Neural cell (in vitro differentiated cells): ENCODE measurements at regions not wholly inside any gene's neighbourhood (a gene's known extent, or its start where the extent isn't known, plus 50 kb on each side); places are given as distances from the start of the nearest gene placed in this dataset.

Experiments
- CTCF ChIP-seq: fragments of 450-650 bp; IDR thresholded peaks from 2 replicates; pipeline ENCODE4 v1.5.1; 2014; ENCODE audit warnings: antibody characterized with exemption, mild to moderate bottlenecking, moderate library complexity; ENCODE audit not compliant: poor library complexity, severe bottlenecking
- EP300 ChIP-seq: fragments of 450-650 bp; conservative IDR thresholded peaks from 2 replicates; pipeline ENCODE4 v1.6.1; 2014; ENCODE audit warnings: antibody characterized with exemption, mild to moderate bottlenecking, moderate library complexity; ENCODE audit not compliant: poor library complexity, severe bottlenecking
- EZH2 ChIP-seq: fragments of 200-600, 300-800 bp; shearing (Covaris generic), sonication (generic); IDR thresholded peaks from 2 replicates; pipeline ENCODE4 v1.6.1; 2014; ENCODE audit warnings: antibody characterized with exemption, low read length, borderline replicate concordance, mild to moderate bottlenecking; ENCODE audit not compliant: insufficient read depth, poor library complexity, severe bottlenecking
- POLR2AphosphoS5 ChIP-seq: IDR thresholded peaks from 2 replicates; pipeline ENCODE4 v1.6.1; 2012
- RAD21 ChIP-seq: fragments of 450-650 bp; conservative IDR thresholded peaks from 2 replicates; pipeline ENCODE4 v1.6.1; 2014; ENCODE audit warnings: antibody characterized with exemption, mild to moderate bottlenecking, moderate library complexity
- REST ChIP-seq: IDR thresholded peaks from 2 replicates; pipeline ENCODE4 v1.6.1; 2012; ENCODE audit warnings: borderline replicate concordance
- TAF1 ChIP-seq: IDR thresholded peaks from 2 replicates; pipeline ENCODE4 v1.6.1; 2012; ENCODE audit warnings: low read depth

- no peak for TF ChIP-seq EZH2
- no peak for TF ChIP-seq REST
- TF ChIP-seq CTCF, result no peak
- no peak for TF ChIP-seq RAD21
- TF ChIP-seq EP300, result no peak
- TF ChIP-seq POLR2AphosphoS5, result no peak
- no peak for TF ChIP-seq TAF1
These were observed 195.8 kb upstream of the CDH6 start for GRCh38 chr5:30997681-30998080.
